Prostate gland (tissue), 2 donors: ENCODE measurements at regions not wholly inside any gene's neighbourhood (a gene's known extent, or its start where the extent isn't known, plus 50 kb on each side); places are given as distances from the start of the nearest gene placed in this dataset.
"Not testable (repeated sequence)": the region's sequence is repeated elsewhere in the genome, so short reads cannot be mapped to it uniquely, and the experiment has no call there.

Experiments
- DNase-seq: peaks from one replicate; pipeline ENCODE4 v3.0.0-alpha.2; 2019; ENCODE audit warnings: low spot score
- H3K27ac ChIP-seq, 2 donors: fragments of 200-600 bp; sonication (generic); 2 replicates each; pipeline ENCODE4 v1.5.1; 2017 to 2019
- H3K27me3 ChIP-seq: fragments of 200-600 bp; sonication (generic); replicated peaks from 2 replicates; pipeline ENCODE4 v1.5.1; 2019; ENCODE audit not compliant: insufficient read depth
- H3K36me3 ChIP-seq, 2 donors: fragments of 200-600 bp; sonication (generic); 1 replicate in 1 of 2; 2 replicates in 1 of 2; pipeline versions ENCODE4 v1.5.1 to v1.8.1; 2017 to 2019
- H3K4me1 ChIP-seq: fragments of 200-600 bp; sonication (generic); replicated peaks from 2 replicates; pipeline ENCODE4 v1.5.1; 2019
- H3K4me3 ChIP-seq, 2 donors: fragments of 200-600 bp; sonication (generic); 2 replicates each; pipeline ENCODE4 v1.5.1; 2017 to 2019
- H3K9me3 ChIP-seq: fragments of 200-600 bp; sonication (generic); 2 replicates; pipeline ENCODE4 v1.5.1; 2017
- POLR2A ChIP-seq: fragments of 450-650 bp; IDR thresholded peaks from one replicate; pipeline ENCODE4 v1.6.1; 2016; ENCODE audit warnings: antibody characterized with exemption, mild to moderate bottlenecking
- POLR2AphosphoS5 ChIP-seq: sonication (generic); formaldehyde crosslinking; IDR thresholded peaks from one replicate; pipeline ENCODE4 v1.6.1; 2017; ENCODE audit warnings: antibody characterized with exemption
- WGBS: methylation state at CpG from one replicate; pipeline ENCODE4 v1.1.5; 2018; 5-methylcytosine and 5-hydroxymethylcytosine counted together
- intact Hi-C: fragments of 100-400 bp; cut with DNase I; formaldehyde crosslinking; loops from one replicate; pipeline ENCODE4 v1.14.2; 2022
- TF ChIP-seq, protein P1 (sequence below), 4 experiments: fragments of 200-600 bp in 2 of 4; fragments of 450-650 bp in 2 of 4; sonication (generic) in 2 of 4; IDR thresholded peaks; 1 replicate in 3 of 4; 2 replicates in 1 of 4; pipeline ENCODE4 v1.5.1; 2016 to 2019; ENCODE audit warnings: antibody characterized with exemption in 4 of 4, mild to moderate bottlenecking in 2 of 4, moderate library complexity in 2 of 4

DNA sequence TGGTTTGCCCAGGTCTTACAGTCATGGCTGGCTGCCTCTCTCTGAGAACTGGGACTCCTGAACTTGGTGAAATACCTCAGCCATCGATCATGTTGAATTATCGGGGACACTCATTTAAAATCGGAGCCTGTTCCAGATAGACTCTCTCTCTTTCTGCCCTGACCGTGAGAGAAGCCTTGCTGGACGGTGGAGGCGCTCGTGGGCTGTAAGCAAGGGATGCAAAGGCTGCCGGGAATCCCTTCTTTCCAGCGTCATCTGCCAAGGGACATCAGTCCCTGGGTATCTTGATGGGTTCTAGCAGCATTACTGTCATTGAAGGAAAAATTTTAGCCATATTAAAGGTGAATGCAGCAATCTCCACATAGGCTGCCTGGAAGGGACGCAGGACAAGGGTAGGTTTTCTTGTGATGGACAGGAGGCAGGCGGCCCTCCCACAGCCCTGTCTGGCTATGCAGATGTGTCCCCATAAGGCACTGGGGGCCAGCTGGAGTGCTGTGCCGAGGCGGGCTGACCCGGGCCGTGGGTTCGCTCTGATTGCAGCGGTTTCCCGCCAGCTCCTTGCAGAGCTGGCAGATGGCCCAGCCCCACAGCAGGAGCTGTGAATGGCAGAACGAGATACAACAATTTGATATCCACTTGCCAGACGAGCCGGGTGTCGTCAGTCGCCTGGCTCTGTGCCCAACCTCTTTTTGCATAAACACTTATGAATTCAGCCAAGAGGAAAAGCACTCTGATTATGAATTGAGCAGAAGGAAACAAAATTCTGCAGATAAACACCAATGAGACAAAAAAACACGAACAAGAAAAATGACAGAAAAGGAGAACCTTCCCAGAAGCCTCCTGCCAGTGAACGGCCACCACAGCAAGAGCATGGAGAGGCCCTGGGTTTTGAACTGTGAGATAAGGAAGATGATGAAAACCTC, 151.9 kb upstream of the ALDH3B2 start:
- H3K4me3 ChIP-seq, H3K9me3 ChIP-seq, H3K4me1 ChIP-seq, H3K36me3 ChIP-seq, intact Hi-C loops, H3K27me3 ChIP-seq, H3K27ac ChIP-seq: not testable (repeated sequence)
- peak; percentile 37 for TF ChIP-seq POLR2AphosphoS5
- 14% methylated on average over 25 of the region's 25 CpGs for WGBS
- DNase-seq, result peak; percentile 52

DNA sequence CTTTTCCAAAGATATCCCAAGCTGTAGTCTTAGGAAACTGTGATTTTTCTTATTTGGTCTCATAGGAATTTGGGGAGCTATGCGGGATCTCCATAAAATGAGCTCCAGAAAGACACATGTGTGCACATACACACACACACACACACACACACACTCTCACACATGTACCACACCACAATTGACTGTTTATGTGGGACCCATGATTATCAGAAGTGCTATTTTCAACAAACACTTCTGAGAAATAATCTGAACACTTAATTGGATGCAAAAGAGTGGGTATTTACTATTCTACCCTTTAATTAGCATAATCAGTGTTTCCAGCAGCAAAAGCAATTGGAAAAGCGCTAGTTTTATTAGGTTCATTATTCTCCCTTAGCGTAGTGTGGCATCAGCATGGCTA, 150.4 kb upstream of the ALDH3B2 start:
- H3K9me3 ChIP-seq, H3K4me3 ChIP-seq, H3K4me1 ChIP-seq, H3K27me3 ChIP-seq, DNase-seq, intact Hi-C loops, H3K36me3 ChIP-seq, H3K27ac ChIP-seq: not testable (repeated sequence)
- WGBS, result 88% methylated on average over 2 of the region's 3 CpGs

DNA sequence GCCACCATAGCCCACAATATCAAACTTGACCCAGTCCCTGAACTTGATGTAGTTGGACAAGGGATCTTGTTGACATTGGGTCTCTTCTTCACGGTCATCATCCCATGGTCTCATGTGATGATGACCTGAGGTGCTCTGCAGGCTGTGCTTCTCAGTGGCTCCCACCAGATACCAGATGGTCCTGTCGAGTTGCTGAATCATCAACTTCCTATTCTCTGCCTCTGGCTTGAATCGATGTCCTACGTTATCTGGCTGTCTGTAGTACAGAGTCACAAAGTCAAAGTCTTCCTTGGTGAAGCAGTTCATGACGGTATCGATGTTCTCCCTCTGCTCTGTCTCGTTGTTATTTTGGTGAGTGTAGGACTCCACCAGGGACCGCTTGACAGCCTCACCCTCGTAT, 145.7 kb upstream of the ALDH3B2 start:
- Histone ChIP-seq H3K4me1 (no peaks in the 10 kb centered on the region), H3K27ac (no peak overlapping the region), H3K4me3 (no peak overlapping the region), H3K9me3 (no peaks in the 10 kb centered on the region), H3K27me3 (no peaks in the 10 kb centered on the region), H3K36me3 (no peaks in the 10 kb centered on the region)
- DNase-seq, result no peak
- no peak for TF ChIP-seq POLR2A
- TF ChIP-seq, protein P1, sequence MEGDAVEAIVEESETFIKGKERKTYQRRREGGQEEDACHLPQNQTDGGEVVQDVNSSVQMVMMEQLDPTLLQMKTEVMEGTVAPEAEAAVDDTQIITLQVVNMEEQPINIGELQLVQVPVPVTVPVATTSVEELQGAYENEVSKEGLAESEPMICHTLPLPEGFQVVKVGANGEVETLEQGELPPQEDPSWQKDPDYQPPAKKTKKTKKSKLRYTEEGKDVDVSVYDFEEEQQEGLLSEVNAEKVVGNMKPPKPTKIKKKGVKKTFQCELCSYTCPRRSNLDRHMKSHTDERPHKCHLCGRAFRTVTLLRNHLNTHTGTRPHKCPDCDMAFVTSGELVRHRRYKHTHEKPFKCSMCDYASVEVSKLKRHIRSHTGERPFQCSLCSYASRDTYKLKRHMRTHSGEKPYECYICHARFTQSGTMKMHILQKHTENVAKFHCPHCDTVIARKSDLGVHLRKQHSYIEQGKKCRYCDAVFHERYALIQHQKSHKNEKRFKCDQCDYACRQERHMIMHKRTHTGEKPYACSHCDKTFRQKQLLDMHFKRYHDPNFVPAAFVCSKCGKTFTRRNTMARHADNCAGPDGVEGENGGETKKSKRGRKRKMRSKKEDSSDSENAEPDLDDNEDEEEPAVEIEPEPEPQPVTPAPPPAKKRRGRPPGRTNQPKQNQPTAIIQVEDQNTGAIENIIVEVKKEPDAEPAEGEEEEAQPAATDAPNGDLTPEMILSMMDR (IDR thresholded peaks at IDR 0.05), result no peak
- TF ChIP-seq POLR2AphosphoS5, result no peak
- intact Hi-C loops, result no loop called here
- WGBS, result 80% methylated on average over 9 of the region's 9 CpGs

- H3K4me3 ChIP-seq, H3K4me1 ChIP-seq, H3K27ac ChIP-seq, DNase-seq, H3K36me3 ChIP-seq, H3K9me3 ChIP-seq, H3K27me3 ChIP-seq, intact Hi-C loops: not testable (repeated sequence)
- 90% methylated on average over 13 of the region's 21 CpGs for WGBS
Measured at GRCh38 chr11:67817558-67817957, 143.1 kb upstream of the ALDH3B2 start.

GRCh38 chr11:67809301-67809700, 134.9 kb upstream of the ALDH3B2 start:
- H3K4me3 ChIP-seq, H3K27me3 ChIP-seq, H3K36me3 ChIP-seq, H3K9me3 ChIP-seq, DNase-seq, H3K4me1 ChIP-seq, H3K27ac ChIP-seq: not testable (repeated sequence)
- intact Hi-C loops, result loop anchor here (10.0 kb wide), 1 partner anchor 174 kb away; the partner anchor contains the start of gene TBX10
- 89% methylated on average over 2 of the region's 2 CpGs for WGBS

DNA sequence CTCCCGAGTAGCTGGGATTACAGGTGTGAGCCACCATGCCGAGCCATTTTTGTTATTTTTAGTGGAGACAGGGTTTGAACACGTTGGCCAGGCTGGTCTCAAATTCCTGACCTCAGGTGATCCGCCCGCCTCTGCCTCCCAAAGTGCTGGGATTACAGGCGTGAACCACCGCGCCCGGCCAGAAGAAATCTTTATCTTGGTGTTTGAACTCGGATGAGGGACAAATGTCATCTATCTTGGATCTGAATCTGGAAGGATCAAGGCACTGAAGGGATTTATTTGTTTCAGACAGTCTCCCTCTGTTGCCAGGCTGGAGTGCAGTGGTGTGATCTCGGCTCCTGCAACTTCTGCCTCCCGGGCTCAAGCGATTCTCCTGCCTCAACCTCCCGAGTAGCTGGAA, 133.5 kb upstream of the ALDH3B2 start:
- not testable (repeated sequence) for DNase-seq, H3K4me1 ChIP-seq, H3K27me3 ChIP-seq, H3K27ac ChIP-seq, H3K9me3 ChIP-seq, H3K4me3 ChIP-seq, H3K36me3 ChIP-seq
- 90% methylated on average over 14 of the region's 14 CpGs for WGBS
- intact Hi-C loops, result loop anchor here (10.0 kb wide), 1 partner anchor 173 kb away; the partner anchor contains the start of gene TBX10

GRCh38 chr11:67806728-67807235, 132.4 kb upstream of the ALDH3B2 start:
- intact Hi-C loops, result loop anchor here (10.0 kb wide), 1 partner anchor 172 kb away; the partner anchor contains the start of gene TBX10
- H3K27ac ChIP-seq, result peak overlapping the region; percentile 81 to 86
- H3K4me3 ChIP-seq, result peak overlapping the region; percentile 65 to 67

DNA sequence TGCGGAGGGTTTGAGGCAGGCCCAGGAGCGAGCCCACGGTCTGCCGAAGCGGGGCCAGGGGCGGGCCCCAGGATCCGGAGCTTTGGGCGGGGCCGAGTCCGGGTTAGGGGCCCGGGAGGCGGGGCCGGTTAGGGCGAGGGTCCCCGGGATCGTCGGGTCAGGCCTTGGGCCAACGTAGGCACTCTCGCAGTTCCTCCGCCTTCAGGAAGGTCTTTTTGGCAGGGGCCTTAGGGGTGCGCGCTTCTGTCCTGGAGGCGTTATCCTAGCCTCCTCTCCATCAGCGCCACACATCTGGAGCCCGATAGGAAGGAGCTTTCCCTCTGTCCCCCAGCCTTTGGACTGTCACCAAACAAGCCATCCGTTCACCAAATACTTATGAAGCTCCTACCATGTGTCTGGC, 131.8 kb upstream of the ALDH3B2 start:
- Histone ChIP-seq H3K27ac (peak overlapping the region; percentile 81 to 86), H3K4me3 (peak overlapping the region; percentile 65 to 67)
- WGBS, result under 1% methylated on average over 26 of the region's 26 CpGs
- not testable (repeated sequence) for H3K4me1 ChIP-seq, H3K27me3 ChIP-seq, H3K36me3 ChIP-seq, DNase-seq, H3K9me3 ChIP-seq
- intact Hi-C loops, result loop anchor here (10.0 kb wide), 1 partner anchor 171 kb away; the partner anchor contains the start of gene TBX10

More at GRCh38 chr11:67806728-67807235, 132.4 kb upstream of the ALDH3B2 start:
- H3K36me3 ChIP-seq, H3K27me3 ChIP-seq, H3K4me1 ChIP-seq, H3K9me3 ChIP-seq, DNase-seq: not testable (repeated sequence)
- TF ChIP-seq POLR2AphosphoS5, result peak; percentile 31
- WGBS, result 13% methylated on average over 8 of the region's 8 CpGs
